22Rv1 (cell line): ENCODE measurements at regions not wholly inside any gene's neighbourhood (a gene's known extent, or its start where the extent isn't known, plus 50 kb on each side); places are given as distances from the start of the nearest gene placed in this dataset.

Source experiments
- CTCF ChIP-seq: fragments of 450-650 bp; IDR thresholded peaks from 2 replicates; pipeline ENCODE4 v1.5.1; 2017; ENCODE audit warnings: mild to moderate bottlenecking
- ZFX ChIP-seq: fragments of 450-650 bp; IDR thresholded peaks from 2 replicates; pipeline ENCODE4 v1.6.1; 2017; ENCODE audit warnings: antibody characterized with exemption, borderline replicate concordance

- no peak for TF ChIP-seq CTCF
- no peak for TF ChIP-seq ZFX
Observed at GRCh38 chr12:86917121-86917520, 660.9 kb upstream of the MGAT4C start.
